OCI-LY7 (cell line): ENCODE measurements at regions not wholly inside any gene's neighbourhood (a gene's known extent, or its start where the extent isn't known, plus 50 kb on each side); places are given as distances from the start of the nearest gene placed in this dataset.

Experiments
- EZH2phosphoT487 ChIP-seq: fragments of 200-600 bp; sonication (generic); IDR thresholded peaks from 2 replicates; pipeline ENCODE4 v1.6.1; 2018; ENCODE audit warnings: low read depth, borderline replicate concordance, mild to moderate bottlenecking, mixed run types, antibody characterized with exemption, low read length, moderate library complexity, mixed read lengths
- TF ChIP-seq, protein P1 (sequence below): fragments of 200-600 bp; sonication (generic); conservative IDR thresholded peaks from 2 replicates; pipeline ENCODE4 v1.5.1; 2014; ENCODE audit warnings: mild to moderate bottlenecking, antibody characterized with exemption, low read length, moderate library complexity, mixed read lengths

DNA sequence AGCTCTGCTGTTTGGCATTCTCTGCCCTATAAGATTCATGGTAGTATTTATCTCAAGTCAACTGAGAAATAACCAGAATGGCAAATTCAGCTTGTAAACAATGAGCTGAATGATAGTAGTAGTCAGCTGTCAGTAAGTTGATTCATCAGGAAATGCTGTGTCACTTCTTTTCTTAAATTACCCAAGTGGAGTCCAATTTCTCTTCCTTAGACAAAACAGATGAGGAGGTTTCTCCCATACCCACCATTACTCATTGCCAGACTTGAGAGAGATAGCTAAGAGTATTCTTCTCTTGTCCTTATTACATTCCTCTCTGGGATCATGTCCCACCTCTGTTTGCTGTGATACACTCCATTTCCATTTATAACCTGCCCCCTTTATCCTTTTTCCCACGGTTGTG, 159.8 kb upstream of the STEAP1 start:
- TF ChIP-seq, protein P1, sequence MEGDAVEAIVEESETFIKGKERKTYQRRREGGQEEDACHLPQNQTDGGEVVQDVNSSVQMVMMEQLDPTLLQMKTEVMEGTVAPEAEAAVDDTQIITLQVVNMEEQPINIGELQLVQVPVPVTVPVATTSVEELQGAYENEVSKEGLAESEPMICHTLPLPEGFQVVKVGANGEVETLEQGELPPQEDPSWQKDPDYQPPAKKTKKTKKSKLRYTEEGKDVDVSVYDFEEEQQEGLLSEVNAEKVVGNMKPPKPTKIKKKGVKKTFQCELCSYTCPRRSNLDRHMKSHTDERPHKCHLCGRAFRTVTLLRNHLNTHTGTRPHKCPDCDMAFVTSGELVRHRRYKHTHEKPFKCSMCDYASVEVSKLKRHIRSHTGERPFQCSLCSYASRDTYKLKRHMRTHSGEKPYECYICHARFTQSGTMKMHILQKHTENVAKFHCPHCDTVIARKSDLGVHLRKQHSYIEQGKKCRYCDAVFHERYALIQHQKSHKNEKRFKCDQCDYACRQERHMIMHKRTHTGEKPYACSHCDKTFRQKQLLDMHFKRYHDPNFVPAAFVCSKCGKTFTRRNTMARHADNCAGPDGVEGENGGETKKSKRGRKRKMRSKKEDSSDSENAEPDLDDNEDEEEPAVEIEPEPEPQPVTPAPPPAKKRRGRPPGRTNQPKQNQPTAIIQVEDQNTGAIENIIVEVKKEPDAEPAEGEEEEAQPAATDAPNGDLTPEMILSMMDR = no peak
- no peak for TF ChIP-seq EZH2phosphoT487
